Retinal pigment epithelial cell (primary cell): ENCODE measurements at regions not wholly inside any gene's neighbourhood (a gene's known extent, or its start where the extent isn't known, plus 50 kb on each side); places are given as distances from the start of the nearest gene placed in this dataset.
"Not testable (repeated sequence)": the region's sequence is repeated elsewhere in the genome, so short reads cannot be mapped to it uniquely, and the experiment has no call there.

ENCODE experiments used
- DNase-seq: peaks from one replicate; pipeline ENCODE4 v3.0.0-alpha.2; 2010; ENCODE audit warnings: low read depth
- H3K4me3 ChIP-seq: 2 replicates; pipeline ENCODE4 v1.5.1; 2011; ENCODE audit warnings: mild to moderate bottlenecking, low read length, control low read depth, moderate library complexity
- CTCF ChIP-seq: conservative IDR thresholded peaks from 2 replicates; pipeline ENCODE4 v1.5.1; 2011; ENCODE audit warnings: low read depth, low read length, control low read depth, inconsistent platforms

- no peak overlapping the region for H3K4me3 ChIP-seq
- DNase-seq = no peak
These were observed 558.7 kb downstream of the MATN1 start for GRCh38 chr1:30164693-30165092.

GRCh38 chr1:30162565-30162964 is 560.8 kb downstream of the MATN1 start:
- no peak for DNase-seq
- no peak overlapping the region for H3K4me3 ChIP-seq
- TF ChIP-seq CTCF = no peak

More at GRCh38 chr1:30164693-30165092, 558.7 kb downstream of the MATN1 start:
- TF ChIP-seq CTCF = no peak

GRCh38 chr1:30161953-30162352 is 561.4 kb downstream of the MATN1 start:
- DNase-seq = no peak
- H3K4me3 ChIP-seq = no peak overlapping the region
- no peak for TF ChIP-seq CTCF

GRCh38 chr1:30160999-30161689 is 562.2 kb downstream of the MATN1 start:
- no peak overlapping the region for H3K4me3 ChIP-seq
- DNase-seq = no peak
- no peak for TF ChIP-seq CTCF

- TF ChIP-seq CTCF = no peak
- H3K4me3 ChIP-seq = no peak overlapping the region
- DNase-seq = no peak
These were observed 564.4 kb downstream of the MATN1 start for GRCh38 chr1:30159015-30159414.

GRCh38 chr1:30155698-30156097 is 567.7 kb downstream of the MATN1 start:
- not testable (repeated sequence) for H3K4me3 ChIP-seq, DNase-seq

GRCh38 chr1:30155253-30155652 is 568.1 kb downstream of the MATN1 start:
- not testable (repeated sequence) for DNase-seq, H3K4me3 ChIP-seq

- TF ChIP-seq CTCF = no peak
- no peak overlapping the region for H3K4me3 ChIP-seq
- DNase-seq = no peak
These were observed 569.5 kb downstream of the MATN1 start for GRCh38 chr1:30153743-30154449.
